HepG2 (cell line): ENCODE measurements at regions not wholly inside any gene's neighbourhood (a gene's known extent, or its start where the extent isn't known, plus 50 kb on each side); places are given as distances from the start of the nearest gene placed in this dataset.

Experiments used
- EP300 ChIP-seq, 3 experiments: sonication (generic) in 1 of 3; formaldehyde crosslinking in 1 of 3; IDR thresholded peaks; 2 replicates each; pipeline versions ENCODE4 v1.5.1 to v1.6.1; 2011 to 2020; ENCODE audit warnings: low read depth in 2 of 3, low read length in 2 of 3, borderline replicate concordance in 1 of 3, improper control_type of control experiment in 1 of 3, mild to moderate bottlenecking in 1 of 3, missing genetic modification reagents in 1 of 3, moderate library complexity in 1 of 3
- SIN3A ChIP-seq: IDR thresholded peaks from 2 replicates; pipeline ENCODE4 v1.6.1; 2011; ENCODE audit warnings: low read depth, mild to moderate bottlenecking, control low read depth, low read length, borderline replicate concordance
- ZFX ChIP-seq: sonication (generic); formaldehyde crosslinking; IDR thresholded peaks from 2 replicates; pipeline ENCODE4 v1.4.0; 2020; ENCODE audit warnings: mild to moderate bottlenecking, low read depth, missing genetic modification reagents, moderate library complexity
- TF ChIP-seq, protein P1 (sequence below): sonication (generic); formaldehyde crosslinking; IDR thresholded peaks from 2 replicates; pipeline ENCODE4 v1.5.0; 2020; ENCODE audit warnings: mild to moderate bottlenecking, missing genetic modification reagents, moderate library complexity
- TF ChIP-seq, protein P2 (sequence below): sonication (generic); formaldehyde crosslinking; IDR thresholded peaks from 2 replicates; pipeline ENCODE4 v1.4.0; 2020; ENCODE audit warnings: missing genetic modification reagents

DNA sequence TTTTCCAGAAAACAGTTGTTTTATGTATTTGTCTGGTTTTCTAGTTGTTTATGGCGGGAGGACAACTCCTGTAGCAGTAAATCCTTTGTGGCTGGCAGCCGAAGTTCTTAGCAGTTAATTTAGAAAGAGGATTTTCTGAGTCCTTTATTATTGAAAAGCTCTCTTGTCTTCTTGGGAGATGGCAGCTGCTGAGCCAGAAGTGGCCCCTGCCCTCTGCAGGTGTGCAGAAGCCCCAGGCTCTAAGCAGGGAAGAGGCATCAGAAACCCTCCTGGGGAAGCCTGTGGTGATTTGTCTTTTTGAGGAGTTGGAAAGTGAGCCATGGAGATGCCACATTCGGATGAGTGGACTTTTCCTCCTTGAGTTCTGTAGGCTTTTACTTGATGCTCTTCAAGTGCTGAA, 106.3 kb downstream of the GLRX3 start:
- TF ChIP-seq ZFX (CRISPR knock-in tag) (no peak), EP300 (IDR thresholded peaks at IDR 0.05; ENCODE audit: low read depth in 2 of 2, low read length in 2 of 2) (no peak), EP300 (CRISPR knock-in tag; IDR thresholded peaks at IDR 0.05; ENCODE audit: borderline replicate concordance) (no peak), SIN3A (no peak)
- TF ChIP-seq, protein P1, sequence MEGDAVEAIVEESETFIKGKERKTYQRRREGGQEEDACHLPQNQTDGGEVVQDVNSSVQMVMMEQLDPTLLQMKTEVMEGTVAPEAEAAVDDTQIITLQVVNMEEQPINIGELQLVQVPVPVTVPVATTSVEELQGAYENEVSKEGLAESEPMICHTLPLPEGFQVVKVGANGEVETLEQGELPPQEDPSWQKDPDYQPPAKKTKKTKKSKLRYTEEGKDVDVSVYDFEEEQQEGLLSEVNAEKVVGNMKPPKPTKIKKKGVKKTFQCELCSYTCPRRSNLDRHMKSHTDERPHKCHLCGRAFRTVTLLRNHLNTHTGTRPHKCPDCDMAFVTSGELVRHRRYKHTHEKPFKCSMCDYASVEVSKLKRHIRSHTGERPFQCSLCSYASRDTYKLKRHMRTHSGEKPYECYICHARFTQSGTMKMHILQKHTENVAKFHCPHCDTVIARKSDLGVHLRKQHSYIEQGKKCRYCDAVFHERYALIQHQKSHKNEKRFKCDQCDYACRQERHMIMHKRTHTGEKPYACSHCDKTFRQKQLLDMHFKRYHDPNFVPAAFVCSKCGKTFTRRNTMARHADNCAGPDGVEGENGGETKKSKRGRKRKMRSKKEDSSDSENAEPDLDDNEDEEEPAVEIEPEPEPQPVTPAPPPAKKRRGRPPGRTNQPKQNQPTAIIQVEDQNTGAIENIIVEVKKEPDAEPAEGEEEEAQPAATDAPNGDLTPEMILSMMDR (CRISPR knock-in tag), result no peak
- TF ChIP-seq, protein P2, sequence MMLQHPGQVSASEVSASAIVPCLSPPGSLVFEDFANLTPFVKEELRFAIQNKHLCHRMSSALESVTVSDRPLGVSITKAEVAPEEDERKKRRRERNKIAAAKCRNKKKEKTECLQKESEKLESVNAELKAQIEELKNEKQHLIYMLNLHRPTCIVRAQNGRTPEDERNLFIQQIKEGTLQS (CRISPR knock-in tag), result no peak
